ENCODE measurements at regions not wholly inside any gene's neighbourhood (a gene's known extent, or its start where the extent isn't known, plus 50 kb on each side); places are given as distances from the start of the nearest gene placed in this dataset.

- peak overlapping the region; percentile 41; the same call in 1 of the 2 replicates for H3K9ac ChIP-seq (ENCODE audit: low read depth, low read length)
- H3K4me1 ChIP-seq (ENCODE audit: control insufficient read depth, insufficient read depth, low read length): peaks cover 18% of the 10 kb centered on the region
- peaks cover 20% of the 10 kb centered on the region for H3K9me1 ChIP-seq (ENCODE audit: insufficient read depth, low read length)
- no peak overlapping the region for H2AK9ac ChIP-seq (replicated peaks; ENCODE audit: low read depth, low read length, poor library complexity)
- H3K4me3 ChIP-seq (ENCODE audit: insufficient read depth, low read depth, low read length): no peak overlapping the region
- H3K27me3 ChIP-seq (ENCODE audit: control insufficient read depth, insufficient read depth, low read length): no peaks in the 10 kb centered on the region
- intact Hi-C loops (cut with micrococcal nuclease): no loop called here
- peak overlapping the region; percentile 96 for H4K91ac ChIP-seq (ENCODE audit: insufficient read depth, low read depth, low read length)
- ChIA-PET CTCF (no interaction called here), POLR2A (ENCODE audit: unreplicated experiment) (interaction anchor here (0.8 kb wide), 1 partner anchor 1331 kb away, joined by 3 read pairs; no protein-coding TSS in a partner anchor)
- H2AFZ ChIP-seq (replicated peaks; ENCODE audit: low read length, poor library complexity): peak overlapping the region; percentile 88
- no TSS peak for BruUV-seq (replicated peaks)
- H3K4me2 ChIP-seq (ENCODE audit: low read depth, low read length): no peak overlapping the region
- in situ Hi-C loops (cut with MboI; ENCODE audit: low sequenced_read_pairs): no loop called here
- peaks cover 2% of the 10 kb centered on the region for H3K9me3 ChIP-seq (ENCODE audit: control insufficient read depth, insufficient read depth, low read length)
- peak overlapping the region; percentile 98 for H2BK120ac ChIP-seq (ENCODE audit: low read depth, low read length)
- peak overlapping the region; percentile 89 for H3K14ac ChIP-seq (replicated peaks; ENCODE audit: low read depth, low read length)
- H3K4ac ChIP-seq (ENCODE audit: low read depth, low read length): peak overlapping the region; percentile 96
- H3K36me3 ChIP-seq (ENCODE audit: control insufficient read depth, insufficient read depth, low read length): no peaks in the 10 kb centered on the region
- H3K79me1 ChIP-seq (ENCODE audit: low read depth in 1 of 2, low read length in 2 of 2): peaks cover 0 to 6% of the 10 kb centered on the region in 2 experiments; a peak in 1 of 4 replicates
- peak overlapping the region; percentile 6 for H3K18ac ChIP-seq (ENCODE audit: low read depth, low read length)
- WGBS, 2 experiments (ENCODE audit: extremely low coverage in 2 of 2, insufficient read length in 1 of 2): 88% methylated on average over 5 of the region's 5 CpGs; no CpG with 5 or more reads in 1 of the 2 experiments
- peak overlapping the region; percentile 38 for H3K27ac ChIP-seq (ENCODE audit: insufficient read depth, low read length)
- peak overlapping the region; percentile 36; the same call in 1 of the 2 replicates for H3K56ac ChIP-seq (ENCODE audit: extremely low read depth, insufficient read depth, low read length)
- H2AK5ac ChIP-seq (ENCODE audit: low read depth, low read length): peak overlapping the region; percentile 89
- H2BK5ac ChIP-seq (ENCODE audit: low read depth, low read length, poor library complexity, severe bottlenecking): peak overlapping the region; percentile 90
- peak overlapping the region; percentile 98 for H2BK15ac ChIP-seq (ENCODE audit: low read depth, low read length)
- H4K20me1 ChIP-seq (ENCODE audit: insufficient read depth, low read length): no peaks in the 10 kb centered on the region
- H4K8ac ChIP-seq (ENCODE audit: low read depth in 2 of 2, low read length in 2 of 2): peak overlapping the region; percentile 66 to 88; a peak in 3 of 4 replicates
- DNase-seq: no peak
- H3K23ac ChIP-seq (ENCODE audit: low read depth, low read length): peak overlapping the region; percentile 43
- no peak for ATAC-seq (ENCODE audit: low read depth)
- TF ChIP-seq SMC3 (IDR thresholded peaks at IDR 0.05; ENCODE audit: low read depth, low read length): no peak
- no peak for TF ChIP-seq BHLHE40 (IDR thresholded peaks at IDR 0.05; ENCODE audit: low read depth, low read length)
- no peak for TF ChIP-seq MXI1 (IDR thresholded peaks at IDR 0.05; ENCODE audit: borderline replicate concordance, low read depth, low read length)
- TF ChIP-seq RFX5 (IDR thresholded peaks at IDR 0.05; ENCODE audit: low read depth, low read length): no peak
- no peak overlapping the region; the same call in 1 of the 2 replicates for H4K5ac ChIP-seq (ENCODE audit: low read depth, low read length)
- dilution Hi-C loops (cut with HindIII; ENCODE audit: low sequenced_read_pairs, unreplicated experiment): no loop called here
- peak overlapping the region; percentile 99 for H2BK20ac ChIP-seq (ENCODE audit: low read depth, low read length)
Observed at GRCh38 chr6:17011985-17012384, 89.9 kb upstream of the STMND1 start.
